ENCODE measurements at regions not wholly inside any gene's neighbourhood (a gene's known extent, or its start where the extent isn't known, plus 50 kb on each side); places are given as distances from the start of the nearest gene placed in this dataset.
"Not testable (repeated sequence)": the region's sequence is repeated elsewhere in the genome, so short reads cannot be mapped to it uniquely, and the experiment has no call there.

DNA sequence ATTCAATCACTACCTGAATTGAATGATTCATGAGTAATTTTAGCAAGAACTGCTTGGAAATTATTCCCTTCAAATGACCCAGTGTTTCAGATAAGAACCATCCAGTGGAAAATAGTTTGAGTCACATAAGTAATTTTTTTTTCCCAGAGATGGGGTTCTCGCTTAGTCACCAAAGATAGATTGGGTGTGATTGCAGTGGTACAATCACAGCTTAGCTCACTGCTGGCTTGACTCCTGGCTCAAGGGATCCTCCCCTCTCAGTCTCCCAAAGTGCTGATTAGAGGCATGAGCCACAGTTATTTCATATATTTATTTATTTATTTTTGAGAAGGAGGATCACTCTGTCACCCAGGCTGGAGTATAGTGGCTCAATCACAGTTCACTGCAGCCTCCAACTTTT, 574.5 kb upstream of the ARRDC3 start:
- DNase-seq: no peak

GRCh38 chr5:91956738-91957137, 573.6 kb upstream of the ARRDC3 start:
- no peak for DNase-seq

DNA sequence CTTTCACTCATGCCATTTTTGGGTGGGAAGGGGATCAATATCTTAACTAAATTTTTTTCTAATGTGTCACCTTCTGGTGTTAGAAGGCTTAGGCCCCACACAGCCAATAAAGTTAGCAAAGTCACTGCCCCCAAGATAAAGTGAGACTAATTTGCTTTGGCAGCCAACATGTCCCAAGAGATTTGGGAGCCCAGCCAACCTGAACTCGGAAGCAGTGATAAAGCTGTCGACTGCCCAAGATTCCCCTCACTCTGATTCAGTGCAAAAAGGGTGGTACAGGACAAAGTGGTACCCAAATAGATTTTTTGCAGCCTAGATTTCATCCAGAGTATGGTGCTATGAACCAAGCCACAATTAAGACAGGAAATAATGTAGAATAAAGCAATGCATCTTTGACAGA, 572.5 kb upstream of the ARRDC3 start:
- DNase-seq: no peak

DNA sequence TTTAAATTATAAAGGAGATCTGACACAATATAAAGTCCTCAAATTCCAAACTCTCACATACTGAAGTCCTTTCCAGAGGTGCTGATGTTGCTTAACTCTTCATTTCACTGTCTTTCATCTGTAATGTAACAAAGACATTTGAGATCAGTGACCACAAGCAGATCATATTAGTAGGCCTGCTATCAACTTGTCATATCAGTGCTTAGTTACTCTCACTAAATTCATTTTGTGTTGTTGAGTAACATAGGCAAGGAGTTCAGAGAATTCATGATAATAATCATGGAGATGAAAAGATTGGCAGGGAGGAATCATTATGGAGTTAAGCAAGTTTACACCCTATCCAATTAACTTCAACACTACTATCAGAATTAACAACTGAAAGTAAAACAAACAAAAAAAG, 571.0 kb upstream of the ARRDC3 start:
- no peak for DNase-seq

GRCh38 chr5:91950328-91950727, 567.2 kb upstream of the ARRDC3 start:
- DNase-seq: no peak

DNA sequence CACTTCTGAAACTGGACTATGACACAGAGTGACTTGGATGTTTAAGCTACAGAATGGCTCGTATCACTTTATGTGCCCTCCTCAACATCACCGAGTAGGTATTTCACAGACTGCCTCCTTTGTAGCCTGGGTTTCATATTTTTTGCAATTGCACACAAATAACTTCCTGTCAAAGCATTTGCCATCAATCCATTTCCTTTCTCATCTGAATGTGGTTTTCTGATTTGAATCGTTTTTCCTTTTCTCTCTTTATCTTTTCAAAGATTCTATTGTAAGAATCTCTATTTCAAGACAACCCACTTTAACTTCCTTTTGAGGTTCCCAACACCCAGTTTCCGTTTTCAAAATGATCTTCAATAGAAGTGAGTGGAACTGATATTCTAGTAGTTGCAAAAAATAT, 563.8 kb upstream of the ARRDC3 start:
- no peak for DNase-seq

- no peak for DNase-seq
These were observed 558.5 kb upstream of the ARRDC3 start for GRCh38 chr5:91941588-91941987.

DNA sequence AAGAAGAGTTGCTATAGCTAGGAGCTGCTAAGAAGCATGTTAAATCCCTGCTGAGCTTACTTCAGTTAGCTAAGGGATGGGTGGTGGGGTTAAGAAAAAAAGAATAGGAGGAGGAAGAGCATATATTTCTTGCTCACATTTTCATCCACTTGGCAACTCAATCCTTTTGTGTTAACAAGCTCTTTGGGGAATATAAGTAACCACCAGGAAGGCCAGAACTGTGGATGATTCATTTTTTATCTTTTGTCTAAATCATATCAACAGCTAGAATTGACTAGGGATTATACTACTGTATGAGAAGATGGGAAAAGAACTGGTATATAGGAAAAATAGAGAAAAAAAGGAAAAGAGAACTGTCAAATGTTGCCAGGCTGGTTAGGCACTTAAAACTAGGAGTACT, 555.3 kb upstream of the ARRDC3 start:
- DNase-seq: no peak

DNA sequence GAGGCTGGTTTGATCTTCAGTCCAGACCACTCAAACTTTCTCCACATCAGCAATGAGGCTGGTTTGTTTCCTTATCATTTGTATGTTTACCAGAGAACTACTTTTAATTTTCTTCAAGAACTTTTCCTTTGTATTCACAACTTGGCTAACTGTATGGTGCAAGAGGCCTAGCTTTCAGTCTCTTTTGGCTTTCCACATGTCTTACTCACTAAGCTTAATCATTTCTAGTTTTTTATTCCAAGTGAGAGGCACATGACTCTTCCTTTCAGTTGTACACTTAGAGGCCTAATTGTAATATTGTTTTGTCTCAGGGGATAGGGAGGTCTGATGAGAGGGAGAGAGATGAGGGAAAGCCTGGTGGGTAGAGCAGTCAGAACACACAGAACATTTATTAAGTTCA, 554.0 kb upstream of the ARRDC3 start:
- no peak for DNase-seq

DNA sequence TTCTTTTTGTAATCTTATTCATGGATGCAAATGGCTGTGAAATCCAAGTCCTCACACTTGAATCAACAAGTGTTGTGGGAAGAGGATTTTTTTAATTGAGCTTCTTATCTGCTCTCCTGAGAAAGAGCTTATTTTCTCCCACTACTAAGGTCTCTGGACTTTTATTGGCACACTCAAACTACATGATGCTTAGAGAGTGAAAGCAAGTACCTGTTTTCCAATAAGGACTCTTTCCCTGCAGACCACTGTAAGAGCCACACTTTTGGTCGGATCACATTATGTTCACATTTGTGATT, 546.4 kb upstream of the ARRDC3 start:
- DNase-seq: peak in 1 of 51 donors; percentile 2

GRCh38 chr5:91928754-91929521, 545.8 kb upstream of the ARRDC3 start:
- no peak for DNase-seq

DNA sequence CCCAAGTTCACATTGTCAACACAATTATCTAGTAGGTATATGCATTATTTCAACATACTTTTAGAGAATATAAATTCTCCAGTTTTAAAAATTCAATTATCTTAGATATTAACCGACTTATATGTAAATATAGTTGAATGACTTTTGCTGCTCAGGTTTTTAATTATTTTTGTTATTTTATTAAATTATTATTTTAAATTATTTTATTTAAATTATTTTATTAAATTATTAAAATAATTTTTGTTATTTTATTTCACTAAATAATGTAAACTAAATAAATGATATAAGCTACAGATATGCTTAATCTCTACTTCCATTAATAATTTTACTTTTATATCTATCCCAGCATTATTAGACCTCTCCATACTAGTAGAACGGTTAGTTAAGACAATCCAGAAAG, 544.3 kb upstream of the ARRDC3 start:
- no peak for DNase-seq

DNA sequence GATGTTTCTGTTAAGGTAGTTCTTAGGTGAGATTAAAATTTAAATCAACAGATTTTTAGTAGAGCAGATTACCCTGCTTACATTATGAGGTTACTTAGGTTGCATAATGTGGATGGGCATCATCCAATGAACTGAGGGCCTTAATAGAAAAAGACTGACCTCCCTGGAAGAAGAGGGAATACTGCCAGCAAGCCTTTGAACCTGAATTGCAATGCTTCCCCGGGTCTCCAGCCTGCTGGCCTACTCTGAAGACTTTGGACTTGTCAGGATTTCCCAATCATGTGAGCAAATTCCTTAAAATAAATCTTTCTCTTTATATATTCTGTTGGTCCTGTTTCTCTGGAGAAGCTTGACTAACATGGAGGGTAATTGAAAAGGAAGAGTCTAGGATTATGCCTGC, 542.1 kb upstream of the ARRDC3 start:
- no peak for DNase-seq

- not testable (repeated sequence) for DNase-seq
These were observed 534.1 kb upstream of the ARRDC3 start for GRCh38 chr5:91917037-91917814.

DNA sequence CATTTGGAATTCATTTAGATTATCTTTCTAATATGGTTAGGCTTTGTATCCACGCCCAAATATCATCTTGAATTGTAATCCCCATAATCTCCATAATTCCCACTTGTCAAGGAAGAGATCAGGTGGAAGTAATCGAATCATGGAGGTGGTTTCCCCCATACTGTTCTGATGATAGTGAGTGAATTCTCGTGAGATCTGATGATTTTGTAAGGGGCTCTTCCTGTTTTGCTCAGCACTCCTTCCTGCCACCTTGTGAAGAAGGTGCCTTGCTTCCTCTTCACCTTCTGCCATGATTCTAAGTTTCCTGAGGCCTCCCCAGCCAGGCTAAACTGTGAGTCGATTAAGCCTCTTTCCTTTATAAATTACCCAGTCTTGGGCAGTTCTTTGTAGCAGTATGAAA, 527.5 kb upstream of the ARRDC3 start:
- DNase-seq: no peak

- no peak for DNase-seq
These were observed 527.1 kb upstream of the ARRDC3 start for GRCh38 chr5:91910247-91910646.

DNA sequence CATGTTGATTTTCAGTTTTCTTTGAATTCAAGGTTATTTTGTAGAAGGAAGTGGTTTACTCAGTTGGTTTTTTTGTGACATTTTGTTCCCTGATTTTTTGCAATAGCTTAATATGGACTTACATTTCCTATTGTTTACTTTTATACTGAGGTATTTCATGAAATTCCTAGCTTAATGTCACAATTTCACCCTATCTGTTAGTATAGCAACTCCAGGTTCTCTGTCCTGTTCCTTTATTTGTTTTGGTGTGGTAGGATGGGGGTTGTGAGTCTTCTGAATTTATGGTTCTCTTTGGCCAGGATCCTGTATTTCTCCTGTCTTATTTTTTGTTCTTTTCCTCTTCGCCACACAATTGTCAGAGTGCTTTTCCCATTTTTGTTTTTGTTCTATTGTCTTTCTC, 523.4 kb upstream of the ARRDC3 start:
- no peak for DNase-seq

DNA sequence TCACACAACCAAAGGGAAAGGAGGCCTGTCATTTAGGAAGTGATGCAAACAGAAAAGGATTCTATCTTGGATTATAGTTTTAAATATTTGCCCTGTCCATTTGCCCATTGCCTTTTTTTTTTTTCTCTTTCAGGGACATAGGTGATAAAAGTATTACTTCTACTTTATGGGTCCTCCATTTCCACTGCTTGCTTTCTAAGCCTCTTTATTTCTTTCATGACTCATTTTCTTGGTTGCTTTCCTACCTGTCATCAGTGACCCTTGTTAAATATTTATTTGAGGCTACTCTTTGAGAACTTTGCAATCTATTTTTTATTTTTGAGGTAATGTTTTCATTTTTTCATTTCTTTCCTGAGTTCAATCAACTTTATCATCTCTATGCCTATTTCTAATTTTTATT, 522.9 kb upstream of the ARRDC3 start:
- no peak for DNase-seq

GRCh38 chr5:91898898-91899297, 515.8 kb upstream of the ARRDC3 start:
- no peak for DNase-seq

GRCh38 chr5:91898019-91898418, 514.9 kb upstream of the ARRDC3 start:
- no peak for DNase-seq

GRCh38 chr5:91888810-91889209, 505.7 kb upstream of the ARRDC3 start:
- no peak for DNase-seq

DNA sequence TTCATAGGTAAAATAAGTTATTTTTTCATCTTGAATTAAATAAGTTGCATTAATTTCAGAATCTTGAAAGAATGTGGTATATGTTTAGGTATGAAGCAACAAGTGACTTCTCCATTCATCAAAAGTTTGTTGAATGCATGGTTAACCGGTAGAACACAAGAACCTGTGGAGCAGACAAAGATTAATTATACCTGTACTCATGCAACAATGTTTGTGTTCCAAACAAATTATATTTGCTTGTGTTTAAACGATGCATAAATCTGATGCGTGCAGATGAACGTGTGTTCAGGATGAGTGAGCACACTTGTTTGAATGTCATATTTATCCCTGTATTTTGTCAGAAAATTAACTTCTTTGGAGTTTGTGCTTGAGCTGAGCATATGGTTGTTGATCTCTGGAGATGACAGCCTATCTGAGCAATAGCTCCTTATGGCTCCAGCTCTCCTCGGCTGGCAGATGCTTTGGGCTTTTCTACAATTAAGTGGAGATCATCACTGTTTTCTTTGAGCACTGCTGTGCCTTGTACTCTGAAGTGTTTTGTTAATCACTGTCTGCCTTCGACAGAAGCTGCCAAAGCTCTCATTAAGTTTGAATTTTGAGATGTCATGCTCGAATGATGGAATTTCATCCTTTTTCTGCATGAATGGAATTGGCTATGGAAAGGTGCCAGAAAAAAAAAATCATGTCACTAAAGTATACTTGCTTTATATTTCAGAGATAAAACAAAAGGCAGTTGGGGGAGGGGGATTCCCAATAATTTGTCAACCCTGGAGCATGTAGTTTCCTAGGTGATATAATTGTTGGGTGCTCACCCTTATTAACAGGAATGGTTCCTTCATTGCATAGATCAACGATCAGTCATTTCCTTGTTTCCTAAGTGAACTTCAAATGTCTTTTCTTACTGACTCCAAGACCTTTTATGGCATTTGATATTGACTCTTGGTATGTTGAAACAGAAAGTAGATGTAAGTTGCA, 502.5 kb upstream of the ARRDC3 start:
- peak in 1 of 51 donors; percentile 2 for DNase-seq
